ENCODE measurements at regions not wholly inside any gene's neighbourhood (a gene's known extent, or its start where the extent isn't known, plus 50 kb on each side); places are given as distances from the start of the nearest gene placed in this dataset.

DNA sequence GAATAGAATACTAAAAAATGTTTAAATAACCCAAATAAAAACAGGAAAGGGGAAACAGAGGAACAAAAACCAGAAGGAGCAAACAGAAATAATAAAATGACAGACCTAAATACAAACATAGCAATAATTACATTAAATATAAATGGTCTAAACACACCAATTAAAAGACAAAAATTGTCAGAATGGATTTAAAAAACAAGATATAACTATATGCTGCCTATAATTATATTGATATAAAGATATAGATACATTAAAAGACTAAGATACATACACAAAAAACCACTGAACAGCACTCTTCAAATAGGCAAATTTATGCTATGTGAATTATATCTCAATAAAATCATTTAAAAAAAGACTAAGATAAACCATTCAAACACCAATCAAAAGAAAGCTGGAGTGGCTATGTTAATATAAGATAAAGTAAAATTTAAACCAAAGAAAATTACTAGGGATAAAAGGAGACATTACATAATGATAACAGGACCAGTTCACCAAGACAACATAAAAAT is 168.9 kb downstream of the SMAD6 start:
- Histone ChIP-seq H3K4me1 (ENCODE audit: control insufficient read depth, insufficient read depth, low read length) (peaks cover 15% of the 10 kb centered on the region), H3K4me2 (ENCODE audit: control insufficient read depth, insufficient read depth) (no peak overlapping the region), H3K4me3 (no peak overlapping the region), H2AFZ (ENCODE audit: control insufficient read depth, low read depth, low read length) (no peak overlapping the region), H3K79me2 (ENCODE audit: control insufficient read depth, insufficient read depth, low read length) (no peaks in the 10 kb centered on the region), H4K20me1 (ENCODE audit: control insufficient read depth, insufficient read depth) (no peaks in the 10 kb centered on the region), H3K27me3 (replicated peaks in 1 of 2; ENCODE audit: control insufficient read depth in 2 of 2, insufficient read depth in 2 of 2, low read length in 1 of 2) (no peaks in the 10 kb centered on the region; a peak in 1 of 4 replicates), H3K9me3 (replicated peaks; ENCODE audit: control insufficient read depth, insufficient read depth, low read length) (no peaks in the 10 kb centered on the region), H3K36me3 (ENCODE audit: control insufficient read depth in 2 of 2, insufficient read depth in 2 of 2, low read length in 1 of 2) (no peaks in the 10 kb centered on the region), H3K27ac (ENCODE audit: control insufficient read depth, insufficient read depth) (no peak overlapping the region), H3K9ac (ENCODE audit: control insufficient read depth, insufficient read depth, low read length) (no peak overlapping the region)
- TF ChIP-seq NFYB (IDR thresholded peaks at IDR 0.05; ENCODE audit: insufficient read depth, low read depth, low read length) = no peak
- no peak for TF ChIP-seq CBFB (IDR thresholded peaks at IDR 0.05; ENCODE audit: low read depth)
- no peak for TF ChIP-seq ZNF384 (IDR thresholded peaks at IDR 0.05; ENCODE audit: borderline replicate concordance, low read depth, low read length)
- no peak for TF ChIP-seq WRNIP1 (IDR thresholded peaks at IDR 0.05; ENCODE audit: borderline replicate concordance, low read depth, low read length)
- no peak for TF ChIP-seq ZNF24 (IDR thresholded peaks at IDR 0.05)
- TF ChIP-seq RELB (IDR thresholded peaks at IDR 0.05; ENCODE audit: low read depth) = no peak
- TF ChIP-seq, protein P1, sequence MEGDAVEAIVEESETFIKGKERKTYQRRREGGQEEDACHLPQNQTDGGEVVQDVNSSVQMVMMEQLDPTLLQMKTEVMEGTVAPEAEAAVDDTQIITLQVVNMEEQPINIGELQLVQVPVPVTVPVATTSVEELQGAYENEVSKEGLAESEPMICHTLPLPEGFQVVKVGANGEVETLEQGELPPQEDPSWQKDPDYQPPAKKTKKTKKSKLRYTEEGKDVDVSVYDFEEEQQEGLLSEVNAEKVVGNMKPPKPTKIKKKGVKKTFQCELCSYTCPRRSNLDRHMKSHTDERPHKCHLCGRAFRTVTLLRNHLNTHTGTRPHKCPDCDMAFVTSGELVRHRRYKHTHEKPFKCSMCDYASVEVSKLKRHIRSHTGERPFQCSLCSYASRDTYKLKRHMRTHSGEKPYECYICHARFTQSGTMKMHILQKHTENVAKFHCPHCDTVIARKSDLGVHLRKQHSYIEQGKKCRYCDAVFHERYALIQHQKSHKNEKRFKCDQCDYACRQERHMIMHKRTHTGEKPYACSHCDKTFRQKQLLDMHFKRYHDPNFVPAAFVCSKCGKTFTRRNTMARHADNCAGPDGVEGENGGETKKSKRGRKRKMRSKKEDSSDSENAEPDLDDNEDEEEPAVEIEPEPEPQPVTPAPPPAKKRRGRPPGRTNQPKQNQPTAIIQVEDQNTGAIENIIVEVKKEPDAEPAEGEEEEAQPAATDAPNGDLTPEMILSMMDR (IDR thresholded peaks at IDR 0.05 in 2 of 3, conservative IDR thresholded peaks at IDR 0.05 in 1 of 3; ENCODE audit: control insufficient read depth in 2 of 3, extremely low read depth in 1 of 3, insufficient read depth in 1 of 3, low read depth in 3 of 3, low read length in 3 of 3) = no peak
- TF ChIP-seq, protein P2, sequence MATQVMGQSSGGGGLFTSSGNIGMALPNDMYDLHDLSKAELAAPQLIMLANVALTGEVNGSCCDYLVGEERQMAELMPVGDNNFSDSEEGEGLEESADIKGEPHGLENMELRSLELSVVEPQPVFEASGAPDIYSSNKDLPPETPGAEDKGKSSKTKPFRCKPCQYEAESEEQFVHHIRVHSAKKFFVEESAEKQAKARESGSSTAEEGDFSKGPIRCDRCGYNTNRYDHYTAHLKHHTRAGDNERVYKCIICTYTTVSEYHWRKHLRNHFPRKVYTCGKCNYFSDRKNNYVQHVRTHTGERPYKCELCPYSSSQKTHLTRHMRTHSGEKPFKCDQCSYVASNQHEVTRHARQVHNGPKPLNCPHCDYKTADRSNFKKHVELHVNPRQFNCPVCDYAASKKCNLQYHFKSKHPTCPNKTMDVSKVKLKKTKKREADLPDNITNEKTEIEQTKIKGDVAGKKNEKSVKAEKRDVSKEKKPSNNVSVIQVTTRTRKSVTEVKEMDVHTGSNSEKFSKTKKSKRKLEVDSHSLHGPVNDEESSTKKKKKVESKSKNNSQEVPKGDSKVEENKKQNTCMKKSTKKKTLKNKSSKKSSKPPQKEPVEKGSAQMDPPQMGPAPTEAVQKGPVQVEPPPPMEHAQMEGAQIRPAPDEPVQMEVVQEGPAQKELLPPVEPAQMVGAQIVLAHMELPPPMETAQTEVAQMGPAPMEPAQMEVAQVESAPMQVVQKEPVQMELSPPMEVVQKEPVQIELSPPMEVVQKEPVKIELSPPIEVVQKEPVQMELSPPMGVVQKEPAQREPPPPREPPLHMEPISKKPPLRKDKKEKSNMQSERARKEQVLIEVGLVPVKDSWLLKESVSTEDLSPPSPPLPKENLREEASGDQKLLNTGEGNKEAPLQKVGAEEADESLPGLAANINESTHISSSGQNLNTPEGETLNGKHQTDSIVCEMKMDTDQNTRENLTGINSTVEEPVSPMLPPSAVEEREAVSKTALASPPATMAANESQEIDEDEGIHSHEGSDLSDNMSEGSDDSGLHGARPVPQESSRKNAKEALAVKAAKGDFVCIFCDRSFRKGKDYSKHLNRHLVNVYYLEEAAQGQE (IDR thresholded peaks at IDR 0.05; ENCODE audit: low read depth, low read length) = no peak
- TF ChIP-seq PBX3 (IDR thresholded peaks at IDR 0.05; ENCODE audit: insufficient replicate concordance, low read depth, low read length) = no peak
- TF ChIP-seq MLLT1 (IDR thresholded peaks at IDR 0.05) = no peak
- intact Hi-C loops (cut with micrococcal nuclease; ENCODE audit: unreplicated experiment) (no loop called here), in situ Hi-C loops (cut with MboI) (no loop called here)
- DNase-seq (ENCODE audit: low read depth, low spot score) (no peak), FAIRE-seq (no peak), ATAC-seq (no peak)
- CTCF ChIA-PET = no interaction called here
- SMC1A ChIA-PET (ENCODE audit: uncharacterized antibody, unreplicated experiment) = no interaction called here
- POLR2A ChIA-PET = no interaction called here
- RAD21 ChIA-PET (ENCODE audit: unreplicated experiment) = no interaction called here
- no TSS peak for BruUV-seq (replicated peaks)
